ENCODE measurements at regions not wholly inside any gene's neighbourhood (a gene's known extent, or its start where the extent isn't known, plus 50 kb on each side); places are given as distances from the start of the nearest gene placed in this dataset.
A peak's percentile ranks its signal among the peaks of the same experiment; 100 is the strongest.

DNA sequence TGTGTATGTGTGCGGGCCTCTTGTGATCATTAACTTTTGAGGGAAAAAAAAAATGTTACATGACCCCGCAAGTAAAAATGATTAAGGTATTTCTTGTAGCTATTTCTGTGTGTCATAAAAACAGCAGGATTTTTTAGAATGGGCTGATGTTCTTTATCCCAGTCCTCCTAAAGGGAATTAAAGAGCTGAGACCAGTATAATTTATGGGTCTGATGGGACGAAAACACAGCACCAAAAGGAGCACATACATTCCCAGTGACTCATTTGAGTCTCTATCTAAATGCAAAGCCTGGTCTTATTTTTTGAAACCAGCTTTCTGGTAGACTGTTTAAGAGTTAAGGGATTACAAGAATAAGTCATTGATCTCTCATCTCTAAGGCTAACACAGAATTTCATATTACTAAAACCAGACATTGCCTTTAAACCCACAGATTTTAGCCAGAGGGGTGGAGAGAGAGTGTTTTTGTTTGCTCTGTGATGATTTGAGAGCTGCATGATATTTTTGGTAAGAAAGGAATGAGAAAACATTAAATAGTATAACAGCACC lies 342.3 kb upstream of the EPHA4 start:
- Histone ChIP-seq H3K27ac (ENCODE audit: insufficient read depth, low read length) (no peak overlapping the region), H3K27me3 (ENCODE audit: control insufficient read depth, insufficient read depth, low read length) (no peaks in the 10 kb centered on the region), H4K20me1 (ENCODE audit: control insufficient read depth, extremely low read depth, insufficient read depth, low read length) (no peaks in the 10 kb centered on the region), H2AFZ (ENCODE audit: low read length) (no peak overlapping the region), H3K4me3 (replicated peaks in 1 of 4; ENCODE audit: control extremely low read depth in 1 of 4, insufficient read depth in 1 of 4, low read depth in 3 of 4, low read length in 4 of 4) (no peak overlapping the region), H3K9ac (ENCODE audit: insufficient read depth, low read length) (no peak overlapping the region), H3K9me3 (ENCODE audit: control insufficient read depth, insufficient read depth, low read depth, low read length) (no peaks in the 10 kb centered on the region), H3K79me2 (ENCODE audit: control insufficient read depth, insufficient read depth, low read length) (no peaks in the 10 kb centered on the region), H3K4me1 (ENCODE audit: control insufficient read depth, extremely low read depth, insufficient read depth, low read length) (no peaks in the 10 kb centered on the region), H3K4me2 (ENCODE audit: extremely low read depth, insufficient read depth, low read length) (no peak overlapping the region), H3K36me3 (ENCODE audit: control insufficient read depth, insufficient read depth, low read length) (no peaks in the 10 kb centered on the region)
- TF ChIP-seq, protein P1, sequence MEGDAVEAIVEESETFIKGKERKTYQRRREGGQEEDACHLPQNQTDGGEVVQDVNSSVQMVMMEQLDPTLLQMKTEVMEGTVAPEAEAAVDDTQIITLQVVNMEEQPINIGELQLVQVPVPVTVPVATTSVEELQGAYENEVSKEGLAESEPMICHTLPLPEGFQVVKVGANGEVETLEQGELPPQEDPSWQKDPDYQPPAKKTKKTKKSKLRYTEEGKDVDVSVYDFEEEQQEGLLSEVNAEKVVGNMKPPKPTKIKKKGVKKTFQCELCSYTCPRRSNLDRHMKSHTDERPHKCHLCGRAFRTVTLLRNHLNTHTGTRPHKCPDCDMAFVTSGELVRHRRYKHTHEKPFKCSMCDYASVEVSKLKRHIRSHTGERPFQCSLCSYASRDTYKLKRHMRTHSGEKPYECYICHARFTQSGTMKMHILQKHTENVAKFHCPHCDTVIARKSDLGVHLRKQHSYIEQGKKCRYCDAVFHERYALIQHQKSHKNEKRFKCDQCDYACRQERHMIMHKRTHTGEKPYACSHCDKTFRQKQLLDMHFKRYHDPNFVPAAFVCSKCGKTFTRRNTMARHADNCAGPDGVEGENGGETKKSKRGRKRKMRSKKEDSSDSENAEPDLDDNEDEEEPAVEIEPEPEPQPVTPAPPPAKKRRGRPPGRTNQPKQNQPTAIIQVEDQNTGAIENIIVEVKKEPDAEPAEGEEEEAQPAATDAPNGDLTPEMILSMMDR (conservative IDR thresholded peaks at IDR 0.05 in 1 of 2, IDR thresholded peaks at IDR 0.05 in 1 of 2; ENCODE audit: low read depth in 1 of 2, low read length in 2 of 2) = no peak
- no peak for TF ChIP-seq EZH2 (IDR thresholded peaks at IDR 0.05; ENCODE audit: low read length, missing control alignments)
- peak in 1 of 2 donors; percentile 32 for DNase-seq (ENCODE audit: low read depth in 2 of 2)

DNA sequence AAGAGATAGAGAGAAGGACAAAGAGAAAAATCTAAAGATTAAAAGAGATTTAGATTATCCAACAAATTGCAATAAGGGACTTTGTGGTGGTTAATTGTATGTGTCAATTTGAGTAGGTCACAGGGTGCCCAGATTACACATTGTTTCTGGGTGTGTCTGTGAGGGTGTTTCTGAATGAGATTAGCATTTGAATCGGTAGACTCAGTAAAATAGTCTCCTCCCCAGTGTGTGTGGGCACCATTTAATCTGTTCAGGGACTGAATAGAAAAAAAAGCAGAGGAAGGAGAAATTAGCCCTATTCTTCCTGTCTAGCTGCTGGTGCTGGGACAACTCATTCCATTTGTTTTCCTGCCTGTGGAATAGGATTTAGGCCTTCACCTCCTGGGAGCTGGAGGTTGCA lies 339.8 kb upstream of the EPHA4 start:
- Histone ChIP-seq H2AFZ (ENCODE audit: low read length) (no peak overlapping the region), H3K4me3 (replicated peaks in 1 of 4; ENCODE audit: control extremely low read depth in 1 of 4, insufficient read depth in 1 of 4, low read depth in 3 of 4, low read length in 4 of 4) (no peak overlapping the region), H3K9ac (ENCODE audit: insufficient read depth, low read length) (no peak overlapping the region), H3K4me1 (ENCODE audit: control insufficient read depth, extremely low read depth, insufficient read depth, low read length) (no peaks in the 10 kb centered on the region), H3K9me3 (ENCODE audit: control insufficient read depth, insufficient read depth, low read depth, low read length) (no peaks in the 10 kb centered on the region), H4K20me1 (ENCODE audit: control insufficient read depth, extremely low read depth, insufficient read depth, low read length) (no peaks in the 10 kb centered on the region), H3K4me2 (ENCODE audit: extremely low read depth, insufficient read depth, low read length) (no peak overlapping the region), H3K79me2 (ENCODE audit: control insufficient read depth, insufficient read depth, low read length) (no peaks in the 10 kb centered on the region), H3K36me3 (ENCODE audit: control insufficient read depth, insufficient read depth, low read length) (no peaks in the 10 kb centered on the region), H3K27ac (ENCODE audit: insufficient read depth, low read length) (no peak overlapping the region), H3K27me3 (ENCODE audit: control insufficient read depth, insufficient read depth, low read length) (no peaks in the 10 kb centered on the region)
- TF ChIP-seq EZH2 (IDR thresholded peaks at IDR 0.05; ENCODE audit: low read length, missing control alignments) = no peak
- TF ChIP-seq, protein P1 (conservative IDR thresholded peaks at IDR 0.05 in 1 of 2, IDR thresholded peaks at IDR 0.05 in 1 of 2; ENCODE audit: low read depth in 1 of 2, low read length in 2 of 2) = no peak
- no peak for DNase-seq (ENCODE audit: low read depth in 2 of 2)

- no peaks in the 10 kb centered on the region for H3K27me3 ChIP-seq (ENCODE audit: control insufficient read depth, insufficient read depth, low read length)
- no peak for TF ChIP-seq EZH2 (IDR thresholded peaks at IDR 0.05; ENCODE audit: low read length, missing control alignments)
- TF ChIP-seq, protein P1 (conservative IDR thresholded peaks at IDR 0.05 in 1 of 2, IDR thresholded peaks at IDR 0.05 in 1 of 2; ENCODE audit: low read depth in 1 of 2, low read length in 2 of 2) = no peak
- H3K9me3 ChIP-seq (ENCODE audit: control insufficient read depth, insufficient read depth, low read depth, low read length) = no peaks in the 10 kb centered on the region
- no peak for DNase-seq (ENCODE audit: low read depth in 2 of 2)
- H4K20me1 ChIP-seq (ENCODE audit: control insufficient read depth, extremely low read depth, insufficient read depth, low read length) = no peaks in the 10 kb centered on the region
- no peaks in the 10 kb centered on the region for H3K79me2 ChIP-seq (ENCODE audit: control insufficient read depth, insufficient read depth, low read length)
- no peak overlapping the region for H3K4me3 ChIP-seq (replicated peaks in 1 of 4; ENCODE audit: control extremely low read depth in 1 of 4, insufficient read depth in 1 of 4, low read depth in 3 of 4, low read length in 4 of 4)
- no peaks in the 10 kb centered on the region for H3K36me3 ChIP-seq (ENCODE audit: control insufficient read depth, insufficient read depth, low read length)
- no peak overlapping the region for H3K4me2 ChIP-seq (ENCODE audit: extremely low read depth, insufficient read depth, low read length)
- no peak overlapping the region for H3K27ac ChIP-seq (ENCODE audit: insufficient read depth, low read length)
- no peaks in the 10 kb centered on the region for H3K4me1 ChIP-seq (ENCODE audit: control insufficient read depth, extremely low read depth, insufficient read depth, low read length)
- no peak overlapping the region for H2AFZ ChIP-seq (ENCODE audit: low read length)
- H3K9ac ChIP-seq (ENCODE audit: insufficient read depth, low read length) = no peak overlapping the region
Observed at GRCh38 chr2:221911321-221911720, 339.2 kb upstream of the EPHA4 start.
